WERI-Rb-1 (cell line): ENCODE measurements at regions not wholly inside any gene's neighbourhood (a gene's known extent, or its start where the extent isn't known, plus 50 kb on each side); places are given as distances from the start of the nearest gene placed in this dataset.

Experiments
- DNase-seq: peaks from one replicate; pipeline ENCODE4 v3.0.0-alpha.2; 2020
- H3K27ac ChIP-seq: fragments of 250-450 bp; sonication (Bioruptor Pico); 2 replicates; pipeline ENCODE4 v1.5.1; 2020; ENCODE audit warnings: mild to moderate bottlenecking, moderate library complexity
- H3K27me3 ChIP-seq: fragments of 250-450 bp; sonication (Bioruptor Pico); 2 replicates; pipeline ENCODE4 v1.5.1; 2021; ENCODE audit warnings: mild to moderate bottlenecking, low read depth, moderate library complexity; ENCODE audit not compliant: insufficient read depth, severe bottlenecking
- H3K36me3 ChIP-seq: fragments of 250-450 bp; sonication (Bioruptor Pico); 2 replicates; pipeline ENCODE4 v1.5.1; 2020; ENCODE audit warnings: mild to moderate bottlenecking, moderate library complexity
- H3K4me3 ChIP-seq: 2 replicates; pipeline ENCODE4 v1.5.1; 2011; ENCODE audit warnings: low read depth, mild to moderate bottlenecking, control low read depth, low read length
- H3K9me3 ChIP-seq: fragments of 250-450 bp; sonication (Bioruptor Pico); 2 replicates; pipeline ENCODE4 v1.5.1; 2021; ENCODE audit warnings: mild to moderate bottlenecking, moderate library complexity; ENCODE audit not compliant: severe bottlenecking
- TF ChIP-seq, protein P1 (sequence below): IDR thresholded peaks from 2 replicates; pipeline ENCODE4 v1.5.1; 2011; ENCODE audit warnings: low read depth, mild to moderate bottlenecking, control low read depth, inconsistent platforms, low read length

DNA sequence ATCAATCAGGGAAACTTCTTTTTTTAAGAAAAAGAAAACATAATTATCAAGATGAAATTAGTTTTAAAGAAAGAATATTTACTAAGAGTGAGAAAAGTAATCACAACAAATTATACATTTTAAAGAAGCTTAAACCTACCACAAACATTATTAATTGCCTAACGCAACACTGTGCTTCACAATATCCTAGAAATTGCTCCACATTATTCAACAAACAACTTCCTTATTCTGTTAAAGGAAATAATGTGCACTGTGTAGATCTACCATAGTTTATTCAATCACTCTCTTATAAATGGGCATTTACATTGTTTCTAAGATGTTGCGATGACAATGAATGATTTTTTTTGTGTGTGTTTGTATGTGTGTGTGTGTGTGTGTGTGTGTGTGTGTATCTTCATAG is 525.9 kb upstream of the KCNMB2 start:
- TF ChIP-seq, protein P1, sequence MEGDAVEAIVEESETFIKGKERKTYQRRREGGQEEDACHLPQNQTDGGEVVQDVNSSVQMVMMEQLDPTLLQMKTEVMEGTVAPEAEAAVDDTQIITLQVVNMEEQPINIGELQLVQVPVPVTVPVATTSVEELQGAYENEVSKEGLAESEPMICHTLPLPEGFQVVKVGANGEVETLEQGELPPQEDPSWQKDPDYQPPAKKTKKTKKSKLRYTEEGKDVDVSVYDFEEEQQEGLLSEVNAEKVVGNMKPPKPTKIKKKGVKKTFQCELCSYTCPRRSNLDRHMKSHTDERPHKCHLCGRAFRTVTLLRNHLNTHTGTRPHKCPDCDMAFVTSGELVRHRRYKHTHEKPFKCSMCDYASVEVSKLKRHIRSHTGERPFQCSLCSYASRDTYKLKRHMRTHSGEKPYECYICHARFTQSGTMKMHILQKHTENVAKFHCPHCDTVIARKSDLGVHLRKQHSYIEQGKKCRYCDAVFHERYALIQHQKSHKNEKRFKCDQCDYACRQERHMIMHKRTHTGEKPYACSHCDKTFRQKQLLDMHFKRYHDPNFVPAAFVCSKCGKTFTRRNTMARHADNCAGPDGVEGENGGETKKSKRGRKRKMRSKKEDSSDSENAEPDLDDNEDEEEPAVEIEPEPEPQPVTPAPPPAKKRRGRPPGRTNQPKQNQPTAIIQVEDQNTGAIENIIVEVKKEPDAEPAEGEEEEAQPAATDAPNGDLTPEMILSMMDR: no peak
- Histone ChIP-seq H3K27ac (no peak overlapping the region), H3K4me3 (no peak overlapping the region), H3K36me3 (no peaks in the 10 kb centered on the region), H3K9me3 (peaks cover 3% of the 10 kb centered on the region), H3K27me3 (no peaks in the 10 kb centered on the region)
- DNase-seq: no peak

DNA sequence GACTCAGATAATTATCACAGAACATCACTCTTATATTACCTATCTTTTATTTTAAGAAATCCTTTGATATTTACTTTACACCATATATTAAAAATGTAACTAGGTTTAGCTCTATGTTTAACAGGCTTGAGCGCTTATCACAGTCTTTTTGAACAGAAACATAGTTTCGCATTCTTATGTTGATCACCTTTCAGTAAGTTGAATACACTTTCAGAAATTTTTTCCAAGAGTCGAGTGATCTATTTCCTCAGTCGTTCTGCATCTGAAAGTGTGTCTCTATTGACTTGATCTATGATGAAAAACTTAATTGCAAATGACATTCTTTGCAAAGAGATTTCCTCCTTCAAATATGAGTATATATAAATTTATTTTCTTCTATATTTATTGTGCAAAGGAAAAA is 516.6 kb upstream of the KCNMB2 start:
- Histone ChIP-seq H3K4me3 (no peak overlapping the region), H3K27ac (no peak overlapping the region)

DNA sequence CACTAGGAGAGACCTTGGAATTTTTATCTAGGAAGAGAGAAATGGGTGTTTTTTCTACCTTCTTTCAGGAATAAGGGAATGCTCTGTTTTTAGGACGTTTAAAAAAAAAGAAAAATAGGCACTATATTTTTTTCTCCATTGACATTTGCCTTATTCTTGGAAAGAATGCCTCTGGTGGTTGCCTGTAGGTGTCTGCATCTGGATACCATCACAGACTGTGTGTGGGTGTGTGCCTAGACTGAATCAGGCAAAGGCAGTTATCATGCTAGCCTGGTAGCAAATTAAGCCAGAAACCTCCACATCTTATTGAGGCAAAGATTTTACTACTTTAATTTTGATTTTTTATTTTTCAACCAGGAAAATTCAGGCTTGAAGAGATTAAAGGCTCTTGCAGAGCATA is 513.6 kb upstream of the KCNMB2 start:
- no peak for DNase-seq
- Histone ChIP-seq H3K27me3 (no peaks in the 10 kb centered on the region), H3K9me3 (no peaks in the 10 kb centered on the region), H3K4me3 (no peak overlapping the region), H3K36me3 (no peaks in the 10 kb centered on the region), H3K27ac (no peak overlapping the region)
- TF ChIP-seq, protein P1: no peak

More for the DNA sequence above, 516.6 kb upstream of the KCNMB2 start:
- TF ChIP-seq, protein P1: no peak
- DNase-seq: no peak
- no peaks in the 10 kb centered on the region for H3K9me3 ChIP-seq
- H3K36me3 ChIP-seq: no peaks in the 10 kb centered on the region
- H3K27me3 ChIP-seq: no peaks in the 10 kb centered on the region

DNA sequence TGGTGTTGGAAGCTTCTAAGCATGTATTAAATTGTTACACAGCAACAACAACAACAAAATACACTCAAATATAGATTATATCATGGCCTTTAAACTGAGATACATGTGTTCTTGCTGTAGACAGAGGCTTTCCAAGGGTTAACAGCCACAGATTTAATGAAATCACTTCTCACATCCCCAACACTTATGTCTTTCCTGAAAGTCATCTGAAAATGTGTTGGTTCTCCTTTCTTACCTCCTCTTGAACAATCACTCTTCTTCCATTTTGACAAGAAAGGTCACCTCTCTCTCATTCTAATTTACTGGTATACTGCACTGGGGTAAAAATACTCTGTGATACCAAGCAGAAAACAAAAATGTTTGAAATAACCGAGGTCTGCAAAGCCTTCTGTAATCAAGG is 507.3 kb upstream of the KCNMB2 start:
- Histone ChIP-seq H3K4me3 (no peak overlapping the region), H3K36me3 (no peaks in the 10 kb centered on the region), H3K27me3 (no peaks in the 10 kb centered on the region), H3K27ac (no peak overlapping the region), H3K9me3 (no peaks in the 10 kb centered on the region)
- DNase-seq: no peak
- TF ChIP-seq, protein P1: no peak

DNA sequence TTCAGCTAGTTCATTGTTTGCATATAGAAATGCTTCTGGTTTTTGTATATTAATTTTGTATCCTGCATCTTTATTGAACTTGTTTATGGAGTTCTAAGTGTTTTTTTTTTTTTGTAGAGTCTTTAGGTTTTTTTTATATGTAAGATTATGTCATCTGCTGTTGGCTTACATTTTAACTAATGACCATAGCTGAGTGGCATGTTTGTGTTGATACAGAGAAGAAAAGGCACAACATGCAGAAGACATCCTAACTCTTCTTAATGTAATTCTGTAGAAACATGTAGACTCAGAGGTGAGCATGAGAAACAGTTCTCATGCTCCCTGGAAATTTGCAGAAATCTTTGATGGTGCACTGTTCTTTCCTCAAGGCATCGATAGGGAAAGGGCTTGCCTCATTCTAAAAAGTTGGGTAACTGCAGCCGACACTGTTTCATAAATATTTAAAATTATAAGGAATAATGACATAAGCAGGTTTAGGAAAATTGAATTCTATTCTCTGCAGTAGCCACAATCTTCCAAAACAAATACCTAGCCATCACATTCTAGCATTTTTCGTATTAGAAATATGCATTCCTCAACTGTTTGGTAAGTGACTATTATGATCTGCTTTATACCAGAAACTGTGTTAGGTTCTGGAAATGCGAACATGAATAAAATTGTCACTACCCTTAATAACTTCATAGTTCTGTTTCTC is 499.6 kb upstream of the KCNMB2 start:
- TF ChIP-seq, protein P1: no peak
- no peaks in the 10 kb centered on the region for H3K9me3 ChIP-seq
- H3K27me3 ChIP-seq: no peaks in the 10 kb centered on the region
- no peaks in the 10 kb centered on the region for H3K36me3 ChIP-seq
- no peak for DNase-seq
- H3K4me3 ChIP-seq: no peak overlapping the region
- H3K27ac ChIP-seq: no peak overlapping the region

DNA sequence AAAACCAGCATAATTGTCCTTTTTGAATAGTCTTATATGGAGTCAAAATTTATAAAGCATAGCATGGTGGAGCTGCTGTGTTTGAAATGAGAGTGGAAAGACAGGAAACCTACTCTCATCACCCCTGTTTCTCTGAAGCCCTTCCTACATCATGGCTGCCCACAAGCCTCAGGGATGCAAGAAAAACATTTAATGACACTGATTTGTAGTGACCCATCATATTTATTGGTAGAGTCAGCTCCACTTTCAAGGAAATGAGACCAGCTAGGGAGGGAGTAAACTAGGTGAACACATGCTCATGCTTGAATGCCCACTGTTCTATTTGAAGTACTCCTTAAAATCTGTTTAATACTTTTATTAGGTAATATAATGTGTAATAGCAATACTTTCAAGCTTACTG is 494.3 kb upstream of the KCNMB2 start:
- no peak for DNase-seq
- H3K4me3 ChIP-seq: no peak overlapping the region
- TF ChIP-seq, protein P1: no peak
- H3K27ac ChIP-seq: no peak overlapping the region
- no peaks in the 10 kb centered on the region for H3K36me3 ChIP-seq
- no peaks in the 10 kb centered on the region for H3K9me3 ChIP-seq
- H3K27me3 ChIP-seq: no peaks in the 10 kb centered on the region
